Thymus (tissue), 11 donors: ENCODE measurements at regions not wholly inside any gene's neighbourhood (a gene's known extent, or its start where the extent isn't known, plus 50 kb on each side); places are given as distances from the start of the nearest gene placed in this dataset.

Source experiments
- DNase-seq, 9 donors: peaks; one replicate each; pipeline ENCODE4 v3.0.0-alpha.2; 2013; ENCODE audit warnings: low spot score in 9 of 9, low read depth in 6 of 9, missing footprints in 1 of 9
- H3K27ac ChIP-seq, 2 donors: one replicate each; pipeline ENCODE4 v1.5.1; 2013; ENCODE audit warnings: control low read depth in 1 of 2, low read depth in 1 of 2, low read length in 1 of 2, mild to moderate bottlenecking in 1 of 2, moderate library complexity in 1 of 2
- H3K27me3 ChIP-seq, 2 donors: one replicate each; pipeline ENCODE4 v1.5.1; 2013; ENCODE audit warnings: low read length in 1 of 2; ENCODE audit not compliant: control insufficient read depth in 2 of 2, insufficient read depth in 1 of 2
- H3K36me3 ChIP-seq, 2 donors: one replicate each; pipeline ENCODE4 v1.5.1; 2013; ENCODE audit warnings: low read length in 1 of 2, mild to moderate bottlenecking in 1 of 2, moderate library complexity in 1 of 2; ENCODE audit not compliant: control insufficient read depth in 2 of 2, insufficient read depth in 2 of 2
- H3K4me1 ChIP-seq, 2 donors: one replicate each; pipeline ENCODE4 v1.5.1; 2013; ENCODE audit warnings: low read length in 2 of 2; ENCODE audit not compliant: control insufficient read depth in 2 of 2, insufficient read depth in 2 of 2
- H3K4me3 ChIP-seq, 2 donors: one replicate each; pipeline ENCODE4 v1.5.1; 2013; ENCODE audit warnings: low read length in 2 of 2, control low read depth in 1 of 2, mild to moderate bottlenecking in 1 of 2
- H3K9me3 ChIP-seq, 2 donors: one replicate each; pipeline ENCODE4 v1.5.1; 2013; ENCODE audit warnings: low read length in 1 of 2, mild to moderate bottlenecking in 1 of 2; ENCODE audit not compliant: control insufficient read depth in 2 of 2, insufficient read depth in 1 of 2
- WGBS: extraction: QIAGEN DNeasy Blood & Tissue Kit; methylation state at CpG from one replicate; pipeline ENCODE4 v1.1.7; 2013; 5-methylcytosine and 5-hydroxymethylcytosine counted together
- donor health status: healthy.

GRCh38 chr22:49204599-49205482 is 622.8 kb downstream of the BRD1 start:
- WGBS, result 89% methylated on average over 22 of the region's 22 CpGs
- Histone ChIP-seq H3K4me1 (no peaks in the 10 kb centered on the region), H3K27me3 (no peaks in the 10 kb centered on the region), H3K27ac (no peak overlapping the region), H3K4me3 (no peak overlapping the region), H3K9me3 (no peaks in the 10 kb centered on the region), H3K36me3 (no peaks in the 10 kb centered on the region)
- DNase-seq, result no peak

- 90% methylated on average over 32 of the region's 32 CpGs for WGBS
Measured at GRCh38 chr22:49203859-49204598, 623.6 kb downstream of the BRD1 start.

GRCh38 chr22:49203091-49203858 is 624.4 kb downstream of the BRD1 start:
- Histone ChIP-seq H3K27me3 (peaks cover 0 to 4% of the 10 kb centered on the region in 2 donors), H3K9me3 (no peaks in the 10 kb centered on the region), H3K27ac (no peak overlapping the region), H3K36me3 (no peaks in the 10 kb centered on the region), H3K4me3 (no peak overlapping the region), H3K4me1 (no peaks in the 10 kb centered on the region)
- DNase-seq, result no peak
- 82% methylated on average over 38 of the region's 38 CpGs for WGBS

More at GRCh38 chr22:49203859-49204598, 623.6 kb downstream of the BRD1 start:
- H3K9me3 ChIP-seq, result no peaks in the 10 kb centered on the region
- H3K4me1 ChIP-seq, result no peaks in the 10 kb centered on the region
- DNase-seq, result no peak
- no peaks in the 10 kb centered on the region for H3K36me3 ChIP-seq
- H3K4me3 ChIP-seq, result no peak overlapping the region
- H3K27ac ChIP-seq, result no peak overlapping the region
- H3K27me3 ChIP-seq, result no peaks in the 10 kb centered on the region

DNA sequence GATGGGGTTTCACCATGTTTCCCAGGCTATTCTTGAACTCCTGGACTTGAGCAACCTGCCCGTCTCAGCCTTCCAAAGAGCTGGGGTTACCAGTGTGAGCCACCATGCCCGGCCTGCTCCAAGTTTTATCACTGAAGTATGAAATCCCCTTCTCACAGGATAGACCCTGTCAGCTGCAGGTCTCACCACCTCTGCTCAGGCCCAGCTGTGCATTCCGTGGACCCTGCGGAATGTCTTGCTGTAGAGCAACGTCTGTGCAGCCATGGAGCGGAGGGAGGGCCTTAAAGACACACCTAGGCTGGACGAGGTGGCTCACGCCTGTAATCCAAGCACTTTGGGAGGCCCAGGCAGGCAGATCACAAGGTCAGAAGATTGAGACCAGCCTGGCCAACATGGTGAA is 625.4 kb downstream of the BRD1 start:
- no peak for DNase-seq
- Histone ChIP-seq H3K36me3 (no peaks in the 10 kb centered on the region), H3K4me1 (no peaks in the 10 kb centered on the region), H3K27me3 (peaks cover 0 to 14% of the 10 kb centered on the region in 2 donors), H3K27ac (no peak overlapping the region), H3K9me3 (no peaks in the 10 kb centered on the region), H3K4me3 (no peak overlapping the region)
- 86% methylated on average over 8 of the region's 8 CpGs for WGBS

DNA sequence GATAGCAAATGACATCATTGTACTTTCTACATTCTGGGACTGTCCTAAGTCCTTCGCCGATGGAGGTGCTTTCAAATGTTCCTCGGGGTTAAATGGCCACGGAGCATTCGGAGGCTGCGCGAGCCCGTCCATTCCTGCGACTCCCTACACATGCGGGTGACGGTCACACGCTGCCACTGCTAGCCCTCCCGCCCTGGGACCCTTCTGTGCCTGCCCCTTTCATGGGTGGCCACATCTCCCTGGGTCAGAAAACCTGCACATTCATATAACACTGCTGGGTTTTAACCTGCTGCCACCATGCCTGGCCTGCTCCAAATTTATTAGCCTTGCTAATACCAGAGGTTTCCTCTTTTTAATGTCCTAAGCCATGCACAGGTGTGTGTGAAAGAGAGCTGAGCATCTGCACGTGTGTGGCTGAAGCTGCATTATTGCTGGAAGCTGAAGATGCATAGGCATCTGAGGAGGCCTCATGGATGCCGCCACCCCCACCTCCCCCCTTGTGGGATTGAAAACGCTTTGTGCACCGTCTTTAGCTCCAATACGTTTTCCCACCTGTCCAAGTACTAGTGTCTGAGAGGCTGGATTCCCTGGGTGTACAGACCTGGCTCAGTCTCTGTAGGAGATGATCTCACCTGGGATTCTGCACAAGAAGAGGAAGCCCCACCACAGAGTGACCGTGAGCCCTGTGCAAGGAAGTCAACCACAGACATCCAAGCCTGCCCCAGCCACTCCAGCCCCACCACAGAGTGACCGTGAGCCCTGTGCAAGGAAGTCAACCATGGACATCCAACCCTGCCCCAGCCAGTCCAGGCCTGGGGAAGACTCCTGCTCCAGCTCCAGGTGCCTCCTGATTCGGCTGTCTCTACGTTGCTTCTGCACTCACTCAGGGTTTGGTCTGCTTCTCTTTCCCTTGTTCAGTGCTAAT is 626.4 kb downstream of the BRD1 start:
- 90% methylated on average over 22 of the region's 22 CpGs for WGBS
- no peak overlapping the region for H3K27ac ChIP-seq
- H3K36me3 ChIP-seq, result no peaks in the 10 kb centered on the region
- no peaks in the 10 kb centered on the region for H3K4me1 ChIP-seq
- no peaks in the 10 kb centered on the region for H3K9me3 ChIP-seq
- H3K27me3 ChIP-seq, result peaks cover 0 to 16% of the 10 kb centered on the region in 2 donors
- H3K4me3 ChIP-seq, result no peak overlapping the region
- no peak for DNase-seq

- H3K27me3 ChIP-seq, result peaks cover 0 to 16% of the 10 kb centered on the region in 2 donors
- H3K4me1 ChIP-seq, result no peaks in the 10 kb centered on the region
- 85% methylated on average over 5 of the region's 5 CpGs for WGBS
- no peak for DNase-seq
- no peaks in the 10 kb centered on the region for H3K36me3 ChIP-seq
- H3K4me3 ChIP-seq, result no peak overlapping the region
- no peaks in the 10 kb centered on the region for H3K9me3 ChIP-seq
- no peak overlapping the region for H3K27ac ChIP-seq
Measured at GRCh38 chr22:49199224-49199623, 628.4 kb downstream of the BRD1 start.

DNA sequence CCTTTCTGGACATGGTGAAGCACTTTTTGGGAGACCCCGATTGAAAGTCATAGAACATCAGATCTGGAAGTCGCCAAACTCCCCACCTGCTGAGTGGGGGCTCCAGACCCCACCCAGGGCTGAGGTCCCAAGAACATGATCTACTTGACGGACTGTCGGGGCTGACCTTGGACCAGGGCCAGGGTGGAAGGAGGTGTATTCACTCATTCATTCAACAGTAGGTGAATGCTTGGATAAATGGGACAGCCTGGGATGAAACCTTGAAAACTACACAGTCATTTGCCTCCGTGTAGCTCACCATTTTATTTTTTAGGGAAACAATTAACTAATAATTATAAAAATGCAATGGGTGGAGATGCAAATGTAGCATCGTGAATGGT is 629.0 kb downstream of the BRD1 start:
- peaks cover 0 to 16% of the 10 kb centered on the region in 2 donors for H3K27me3 ChIP-seq
- H3K9me3 ChIP-seq, result no peaks in the 10 kb centered on the region
- DNase-seq, result no peak
- WGBS, result 92% methylated on average over 6 of the region's 6 CpGs
- H3K36me3 ChIP-seq, result no peaks in the 10 kb centered on the region
- no peak overlapping the region for H3K27ac ChIP-seq
- H3K4me1 ChIP-seq, result no peaks in the 10 kb centered on the region
- H3K4me3 ChIP-seq, result no peak overlapping the region

- H3K27me3 ChIP-seq, result peaks cover 0 to 16% of the 10 kb centered on the region in 2 donors
- H3K4me3 ChIP-seq, result no peak overlapping the region
- DNase-seq, result no peak
- 74% methylated on average over 20 of the region's 20 CpGs for whole genome bisulfite sequencing
- H3K36me3 ChIP-seq, result no peaks in the 10 kb centered on the region
- H3K27ac ChIP-seq, result no peak overlapping the region
- no peaks in the 10 kb centered on the region for H3K9me3 ChIP-seq
- H3K4me1 ChIP-seq, result no peaks in the 10 kb centered on the region
Measured at GRCh38 chr22:49197986-49198704, 629.5 kb downstream of the BRD1 start.
